SU-DHL-6 (cell line): ENCODE measurements at regions not wholly inside any gene's neighbourhood (a gene's known extent, or its start where the extent isn't known, plus 50 kb on each side); places are given as distances from the start of the nearest gene placed in this dataset.

ENCODE experiments used
- H2AFZ ChIP-seq: fragments of 200-600 bp; sonication (generic); 2 replicates; pipeline ENCODE4 v1.6.1; 2014; ENCODE audit warnings: low read depth, mild to moderate bottlenecking, moderate library complexity, mixed read lengths, antibody characterized with exemption, low read length; ENCODE audit not compliant: severe bottlenecking
- H3F3A ChIP-seq: fragments of 200-600 bp; shearing (Covaris generic); 2 replicates; pipeline ENCODE4 v1.6.0; 2016; ENCODE audit warnings: antibody characterized with exemption, mild to moderate bottlenecking; ENCODE audit not compliant: insufficient read depth
- H3K27ac ChIP-seq: fragments of 200-600 bp; sonication (generic); 2 replicates; pipeline ENCODE4 v1.5.1; 2016; ENCODE audit warnings: low read depth, mild to moderate bottlenecking, low read length, moderate library complexity, mixed read lengths
- H3K27me3 ChIP-seq: fragments of 200-600 bp; sonication (generic), shearing (Covaris generic); 2 replicates; pipeline ENCODE4 v1.6.0; 2014; ENCODE audit warnings: mild to moderate bottlenecking, low read length
- H3K36me3 ChIP-seq: fragments of 200-600 bp; sonication (generic); 2 replicates; pipeline ENCODE4 v1.6.1; 2014; ENCODE audit warnings: mild to moderate bottlenecking, low read length, mixed read lengths
- H3K4me2 ChIP-seq: fragments of 300-600, 200-600 bp; shearing (Covaris generic), sonication (generic); 2 replicates; pipeline ENCODE4 v1.6.0; 2014; ENCODE audit warnings: low read length, low read depth, mild to moderate bottlenecking; ENCODE audit not compliant: poor library complexity, severe bottlenecking
- H3K4me3 ChIP-seq: fragments of 200-600 bp; sonication (generic); 2 replicates; pipeline ENCODE4 v1.5.1; 2014; ENCODE audit warnings: antibody characterized with exemption, low read length, mild to moderate bottlenecking, mixed read lengths; ENCODE audit not compliant: insufficient read depth, poor library complexity, severe bottlenecking
- H3K79me2 ChIP-seq: fragments of 200-600 bp; sonication (generic); 2 replicates; pipeline ENCODE4 v1.6.1; 2014; ENCODE audit warnings: mild to moderate bottlenecking, low read length, moderate library complexity; ENCODE audit not compliant: insufficient read depth
- H3K9ac ChIP-seq: fragments of 200-600 bp; sonication (generic); 2 replicates; pipeline ENCODE4 v1.7.0; 2014; ENCODE audit warnings: mild to moderate bottlenecking, low read length
- H3K9me2 ChIP-seq: fragments of 200-600 bp; sonication (generic); replicated peaks from 2 replicates; pipeline ENCODE4 v1.6.1; 2014; ENCODE audit warnings: low read length; ENCODE audit not compliant: insufficient read depth
- H3K9me3 ChIP-seq: fragments of 200-600 bp; sonication (generic); 2 replicates; pipeline ENCODE4 v1.6.1; 2014; ENCODE audit warnings: low read length, mixed read lengths; ENCODE audit not compliant: insufficient read depth
- H4K20me1 ChIP-seq: fragments of 200-600 bp; sonication (generic); 2 replicates; pipeline ENCODE4 v1.6.1; 2014; ENCODE audit warnings: low read depth, mild to moderate bottlenecking, antibody characterized with exemption, low read length, moderate library complexity, mixed read lengths
- EZH2phosphoT487 ChIP-seq: fragments of 200-600 bp; sonication (generic), shearing (Covaris generic); conservative IDR thresholded peaks from 2 replicates; pipeline ENCODE4 v1.6.1; 2018; ENCODE audit warnings: mild to moderate bottlenecking, antibody characterized with exemption, low read length, moderate library complexity, mixed read lengths
- TF ChIP-seq, protein P1 (sequence below): fragments of 200-600 bp; sonication (generic); IDR thresholded peaks from one replicate; pipeline ENCODE4 v1.5.1; 2017; ENCODE audit warnings: antibody characterized with exemption, mild to moderate bottlenecking, low read length, moderate library complexity; ENCODE audit not compliant: insufficient read depth, poor library complexity, severe bottlenecking

DNA sequence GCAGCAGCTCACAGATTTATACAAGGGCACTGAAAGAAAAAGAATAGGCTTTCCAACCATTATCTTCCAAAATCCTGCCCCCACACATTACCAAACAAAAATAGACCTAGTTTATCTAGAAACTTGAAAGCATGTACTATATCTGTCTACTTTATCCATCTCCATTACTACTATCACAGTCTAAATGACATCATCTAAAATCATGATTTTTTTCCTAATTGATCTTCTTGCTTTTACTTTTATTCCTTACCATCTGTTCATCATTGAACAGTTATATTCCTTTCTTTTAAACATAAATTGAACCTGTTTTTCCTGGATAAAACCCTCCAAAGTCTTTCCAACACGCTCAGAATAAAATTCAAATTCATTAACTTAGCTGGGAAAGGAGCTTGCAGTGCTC lies 414.7 kb downstream of the KCTD12 start:
- H3K9ac ChIP-seq = no peak overlapping the region
- no peaks in the 10 kb centered on the region for H4K20me1 ChIP-seq
- H3K36me3 ChIP-seq = no peaks in the 10 kb centered on the region
- H3K27me3 ChIP-seq = no peaks in the 10 kb centered on the region
- TF ChIP-seq, protein P1, sequence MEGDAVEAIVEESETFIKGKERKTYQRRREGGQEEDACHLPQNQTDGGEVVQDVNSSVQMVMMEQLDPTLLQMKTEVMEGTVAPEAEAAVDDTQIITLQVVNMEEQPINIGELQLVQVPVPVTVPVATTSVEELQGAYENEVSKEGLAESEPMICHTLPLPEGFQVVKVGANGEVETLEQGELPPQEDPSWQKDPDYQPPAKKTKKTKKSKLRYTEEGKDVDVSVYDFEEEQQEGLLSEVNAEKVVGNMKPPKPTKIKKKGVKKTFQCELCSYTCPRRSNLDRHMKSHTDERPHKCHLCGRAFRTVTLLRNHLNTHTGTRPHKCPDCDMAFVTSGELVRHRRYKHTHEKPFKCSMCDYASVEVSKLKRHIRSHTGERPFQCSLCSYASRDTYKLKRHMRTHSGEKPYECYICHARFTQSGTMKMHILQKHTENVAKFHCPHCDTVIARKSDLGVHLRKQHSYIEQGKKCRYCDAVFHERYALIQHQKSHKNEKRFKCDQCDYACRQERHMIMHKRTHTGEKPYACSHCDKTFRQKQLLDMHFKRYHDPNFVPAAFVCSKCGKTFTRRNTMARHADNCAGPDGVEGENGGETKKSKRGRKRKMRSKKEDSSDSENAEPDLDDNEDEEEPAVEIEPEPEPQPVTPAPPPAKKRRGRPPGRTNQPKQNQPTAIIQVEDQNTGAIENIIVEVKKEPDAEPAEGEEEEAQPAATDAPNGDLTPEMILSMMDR = no peak
- no peak for TF ChIP-seq EZH2phosphoT487
- no peaks in the 10 kb centered on the region for H3K79me2 ChIP-seq
- H2AFZ ChIP-seq = no peak overlapping the region
- H3K9me3 ChIP-seq = no peaks in the 10 kb centered on the region
- H3K4me2 ChIP-seq = no peak overlapping the region
- no peak overlapping the region for H3K4me3 ChIP-seq
- H3K27ac ChIP-seq = no peak overlapping the region
- H3F3A ChIP-seq = no peaks in the 10 kb centered on the region
- H3K9me2 ChIP-seq = no peaks in the 10 kb centered on the region

GRCh38 chr13:76470991-76471390 lies 415.2 kb downstream of the KCTD12 start:
- no peaks in the 10 kb centered on the region for H3K9me3 ChIP-seq
- no peaks in the 10 kb centered on the region for H4K20me1 ChIP-seq
- H3K4me3 ChIP-seq = no peak overlapping the region
- no peaks in the 10 kb centered on the region for H3K36me3 ChIP-seq
- H3K27ac ChIP-seq = no peak overlapping the region
- no peaks in the 10 kb centered on the region for H3K9me2 ChIP-seq
- H3K79me2 ChIP-seq = no peaks in the 10 kb centered on the region
- H3K9ac ChIP-seq = no peak overlapping the region
- no peaks in the 10 kb centered on the region for H3K27me3 ChIP-seq
- TF ChIP-seq, protein P1 = no peak
- no peak overlapping the region for H3K4me2 ChIP-seq
- no peak overlapping the region for H2AFZ ChIP-seq
- H3F3A ChIP-seq = no peaks in the 10 kb centered on the region

DNA sequence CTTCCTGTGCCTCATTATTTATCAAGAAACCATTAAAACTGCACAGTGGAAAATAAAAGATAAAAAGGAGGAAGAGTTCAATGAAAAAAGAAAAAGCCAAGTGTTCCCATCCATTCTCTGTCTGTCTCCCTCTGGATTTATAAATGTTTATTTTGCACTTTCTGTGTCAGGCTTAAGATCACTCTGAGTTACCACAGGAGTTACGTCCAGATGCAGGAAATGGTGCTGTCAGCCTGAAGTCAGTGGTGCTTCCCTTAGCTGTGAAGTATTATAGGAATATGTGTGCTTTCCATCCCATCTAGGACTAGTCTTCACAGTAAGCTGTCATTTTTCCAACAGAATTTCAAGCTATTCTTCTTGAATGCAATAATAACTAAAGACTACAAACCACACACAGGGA lies 420.2 kb downstream of the KCTD12 start:
- H3K36me3 ChIP-seq = no peaks in the 10 kb centered on the region
- no peak for TF ChIP-seq EZH2phosphoT487
- TF ChIP-seq, protein P1 = no peak
- no peaks in the 10 kb centered on the region for H3F3A ChIP-seq

GRCh38 chr13:76463314-76463713 lies 422.9 kb downstream of the KCTD12 start:
- Histone ChIP-seq H3K9me3 (no peaks in the 10 kb centered on the region), H3K27me3 (no peaks in the 10 kb centered on the region), H3K27ac (no peak overlapping the region), H4K20me1 (no peaks in the 10 kb centered on the region), H2AFZ (no peak overlapping the region), H3F3A (no peaks in the 10 kb centered on the region), H3K36me3 (no peaks in the 10 kb centered on the region), H3K79me2 (no peaks in the 10 kb centered on the region), H3K4me2 (no peak overlapping the region), H3K4me3 (no peak overlapping the region), H3K9ac (no peak overlapping the region), H3K9me2 (no peaks in the 10 kb centered on the region)
- TF ChIP-seq EZH2phosphoT487 = no peak
- TF ChIP-seq, protein P1 = no peak

More for the DNA sequence above, 420.2 kb downstream of the KCTD12 start:
- Histone ChIP-seq H3K79me2 (no peaks in the 10 kb centered on the region), H3K9me3 (no peaks in the 10 kb centered on the region), H3K9me2 (no peaks in the 10 kb centered on the region), H2AFZ (no peak overlapping the region), H3K4me3 (no peak overlapping the region), H3K9ac (no peak overlapping the region), H3K27me3 (no peaks in the 10 kb centered on the region), H4K20me1 (no peaks in the 10 kb centered on the region), H3K4me2 (no peak overlapping the region), H3K27ac (no peak overlapping the region)
